ENCODE measurements at regions not wholly inside any gene's neighbourhood (a gene's known extent, or its start where the extent isn't known, plus 50 kb on each side); places are given as distances from the start of the nearest gene placed in this dataset.
"Not testable (repeated sequence)": the region's sequence is repeated elsewhere in the genome, so short reads cannot be mapped to it uniquely, and the experiment has no call there.

DNA sequence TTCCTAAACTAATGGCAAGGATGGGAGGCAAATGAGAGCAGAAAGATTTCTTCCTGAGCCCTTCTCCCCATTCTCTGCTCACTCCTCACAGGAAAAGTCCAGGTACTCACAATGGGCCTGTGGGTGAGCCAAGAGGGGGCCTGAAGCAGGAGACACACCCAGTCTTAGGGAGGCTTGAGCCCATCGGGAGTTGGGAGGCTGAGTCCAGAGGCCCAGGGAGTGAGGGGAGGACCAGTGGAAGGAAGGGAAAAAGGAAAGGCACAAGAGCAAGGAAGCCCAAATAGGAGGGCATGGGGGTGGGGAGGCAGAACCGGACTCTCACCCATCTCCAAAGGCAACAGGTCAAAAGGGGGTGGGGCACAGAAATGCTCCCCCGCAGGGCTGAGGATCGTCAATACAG is 68.1 kb upstream of the CNEP1R1 start:
- TF ChIP-seq, protein P1, sequence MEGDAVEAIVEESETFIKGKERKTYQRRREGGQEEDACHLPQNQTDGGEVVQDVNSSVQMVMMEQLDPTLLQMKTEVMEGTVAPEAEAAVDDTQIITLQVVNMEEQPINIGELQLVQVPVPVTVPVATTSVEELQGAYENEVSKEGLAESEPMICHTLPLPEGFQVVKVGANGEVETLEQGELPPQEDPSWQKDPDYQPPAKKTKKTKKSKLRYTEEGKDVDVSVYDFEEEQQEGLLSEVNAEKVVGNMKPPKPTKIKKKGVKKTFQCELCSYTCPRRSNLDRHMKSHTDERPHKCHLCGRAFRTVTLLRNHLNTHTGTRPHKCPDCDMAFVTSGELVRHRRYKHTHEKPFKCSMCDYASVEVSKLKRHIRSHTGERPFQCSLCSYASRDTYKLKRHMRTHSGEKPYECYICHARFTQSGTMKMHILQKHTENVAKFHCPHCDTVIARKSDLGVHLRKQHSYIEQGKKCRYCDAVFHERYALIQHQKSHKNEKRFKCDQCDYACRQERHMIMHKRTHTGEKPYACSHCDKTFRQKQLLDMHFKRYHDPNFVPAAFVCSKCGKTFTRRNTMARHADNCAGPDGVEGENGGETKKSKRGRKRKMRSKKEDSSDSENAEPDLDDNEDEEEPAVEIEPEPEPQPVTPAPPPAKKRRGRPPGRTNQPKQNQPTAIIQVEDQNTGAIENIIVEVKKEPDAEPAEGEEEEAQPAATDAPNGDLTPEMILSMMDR (IDR thresholded peaks at IDR 0.05) = no peak
- ChIA-PET POLR2A (no interaction called here), CTCF (no interaction called here)
- H3K27me3 Mint-ChIP-seq = peaks cover 6% of the 10 kb centered on the region
- H3K27ac Mint-ChIP-seq = no peak overlapping the region
- peaks cover 5% of the 10 kb centered on the region for H3K4me1 Mint-ChIP-seq
- no peaks in the 10 kb centered on the region for H3K36me3 Mint-ChIP-seq (ENCODE audit: low read depth)
- H3K4me3 Mint-ChIP-seq = no peak overlapping the region
- no peak for ATAC-seq (ENCODE audit: low read depth)
- intact Hi-C loops (cut with micrococcal nuclease) = no loop called here
- no peaks in the 10 kb centered on the region for H3K9me3 Mint-ChIP-seq
- no peak for DNase-seq

DNA sequence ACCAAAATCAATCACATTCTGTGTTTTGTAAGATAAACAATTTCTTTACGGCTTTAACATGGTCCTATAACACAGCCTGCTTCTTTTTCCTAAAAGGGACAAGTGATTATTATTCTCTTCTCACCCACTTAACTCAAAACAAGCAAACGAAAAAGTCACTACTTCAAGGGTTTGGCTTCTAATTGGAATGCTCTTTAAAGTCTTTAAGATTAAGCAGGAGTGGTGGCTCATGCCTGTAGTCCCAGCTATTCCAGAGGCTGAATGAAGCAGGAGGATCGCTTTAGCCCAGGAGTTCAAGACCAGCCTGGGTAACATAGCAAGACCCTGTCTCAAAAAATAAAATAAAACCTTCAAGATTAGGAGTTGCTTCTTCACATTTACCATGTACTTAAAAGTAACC is 66.6 kb upstream of the CNEP1R1 start:
- no peak for ATAC-seq (ENCODE audit: low read depth)

DNA sequence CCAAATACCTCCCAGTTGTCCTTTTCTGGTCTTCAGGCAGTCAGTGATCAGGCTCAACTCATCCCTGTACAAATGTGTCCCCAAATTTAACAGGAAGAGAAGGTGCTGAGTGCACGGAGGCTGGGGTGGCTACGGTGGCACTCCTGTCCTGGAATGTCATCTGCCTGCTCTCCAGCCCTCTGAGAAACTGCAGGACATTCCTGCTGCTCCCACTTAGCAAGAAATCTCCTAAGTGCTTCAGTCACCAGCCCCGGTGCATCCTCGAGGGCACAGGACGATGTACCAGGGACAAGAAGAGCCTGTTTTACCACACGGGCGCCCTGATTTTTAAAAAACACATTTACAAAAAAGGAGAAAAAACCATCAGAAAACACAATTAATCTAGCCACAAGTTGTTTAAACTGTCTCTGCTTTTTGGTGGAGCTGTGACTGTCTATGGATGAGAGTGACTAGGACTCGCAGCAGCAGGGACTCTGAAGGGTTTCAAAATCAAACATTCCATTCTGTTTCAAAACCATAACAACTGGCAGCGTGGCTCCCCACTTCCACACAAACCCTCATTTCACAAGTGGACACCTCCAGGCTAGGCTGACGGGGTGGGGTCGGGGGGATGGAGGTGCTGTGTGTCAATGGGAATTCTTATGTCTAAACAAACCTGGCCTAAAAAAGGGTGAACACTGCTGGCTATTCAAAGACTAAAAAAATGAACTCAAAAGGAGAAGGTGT is 65.3 kb upstream of the CNEP1R1 start:
- Mint-ChIP-seq H3K4me3 (no peak overlapping the region), H3K9me3 (no peaks in the 10 kb centered on the region), H3K36me3 (ENCODE audit: low read depth) (no peaks in the 10 kb centered on the region), H3K27me3 (peaks cover 10% of the 10 kb centered on the region), H3K4me1 (peaks cover 5% of the 10 kb centered on the region), H3K27ac (no peak overlapping the region)
- ChIA-PET CTCF (no interaction called here), POLR2A (no interaction called here)
- ATAC-seq (ENCODE audit: low read depth) = no peak
- intact Hi-C loops (cut with micrococcal nuclease) = no loop called here
- TF ChIP-seq, protein P1 (IDR thresholded peaks at IDR 0.05) = no peak
- DNase-seq = no peak

More for the DNA sequence above, 66.6 kb upstream of the CNEP1R1 start:
- peaks cover 8% of the 10 kb centered on the region for H3K27me3 Mint-ChIP-seq
- CTCF ChIA-PET = no interaction called here
- no peak overlapping the region for H3K27ac Mint-ChIP-seq
- intact Hi-C loops (cut with micrococcal nuclease) = no loop called here
- H3K4me3 Mint-ChIP-seq = no peak overlapping the region
- no peaks in the 10 kb centered on the region for H3K9me3 Mint-ChIP-seq
- DNase-seq = no peak
- peaks cover 5% of the 10 kb centered on the region for H3K4me1 Mint-ChIP-seq
- no peaks in the 10 kb centered on the region for H3K36me3 Mint-ChIP-seq (ENCODE audit: low read depth)
- POLR2A ChIA-PET = no interaction called here
- TF ChIP-seq, protein P1 (IDR thresholded peaks at IDR 0.05) = no peak

DNA sequence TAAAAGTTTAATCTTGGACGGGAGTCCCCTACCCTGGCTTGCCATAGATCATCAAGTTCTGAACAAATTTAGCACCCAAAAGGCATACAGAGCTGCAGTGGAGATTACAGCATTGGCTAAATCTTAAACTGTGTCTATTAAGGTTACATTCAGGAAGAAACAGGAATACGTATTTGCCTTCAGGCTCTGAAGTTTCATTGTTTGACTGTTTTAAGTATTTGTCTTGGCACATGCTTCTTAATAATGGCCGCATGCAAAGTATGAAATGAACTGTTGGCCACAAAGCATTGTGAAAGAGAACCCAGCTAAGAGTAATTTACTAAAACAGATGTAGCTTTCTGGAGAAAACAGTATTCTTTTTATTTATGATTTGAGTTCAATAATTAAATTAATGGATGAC is 63.9 kb upstream of the CNEP1R1 start:
- ChIA-PET CTCF (no interaction called here), POLR2A (no interaction called here)
- H3K4me1 Mint-ChIP-seq = peaks cover under 1% of the 10 kb centered on the region
- H3K4me3 Mint-ChIP-seq = no peak overlapping the region
- H3K9me3 Mint-ChIP-seq = no peaks in the 10 kb centered on the region
- no peak for ATAC-seq (ENCODE audit: low read depth)
- H3K36me3 Mint-ChIP-seq (ENCODE audit: low read depth) = no peaks in the 10 kb centered on the region
- DNase-seq = no peak
- peaks cover 15% of the 10 kb centered on the region for H3K27me3 Mint-ChIP-seq
- no peak overlapping the region for H3K27ac Mint-ChIP-seq
- intact Hi-C loops (cut with micrococcal nuclease) = no loop called here
- TF ChIP-seq, protein P1 (IDR thresholded peaks at IDR 0.05) = no peak

DNA sequence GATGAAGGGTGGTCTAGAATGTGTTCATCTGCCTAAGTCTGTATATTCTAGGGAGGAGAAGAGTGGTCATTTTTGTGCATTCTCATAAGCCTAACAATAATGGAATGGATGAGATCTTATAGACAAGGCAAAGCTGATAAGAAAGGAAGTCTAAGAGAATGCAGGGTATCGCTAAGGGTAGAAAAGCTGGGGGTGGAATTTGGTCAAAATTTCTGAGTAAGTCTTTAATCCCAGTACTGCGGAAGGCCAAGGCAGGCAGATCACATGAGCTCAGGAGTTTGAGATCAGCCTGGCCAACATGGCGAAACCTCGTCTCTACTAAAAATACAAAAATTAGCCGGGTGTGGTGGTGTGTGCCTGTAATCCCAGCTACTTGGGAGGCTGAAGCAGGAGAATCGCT is 62.5 kb upstream of the CNEP1R1 start:
- H3K4me1 Mint-ChIP-seq; H3K27ac Mint-ChIP-seq; DNase-seq; H3K9me3 Mint-ChIP-seq; POLR2A ChIA-PET; intact Hi-C loops (cut with micrococcal nuclease); H3K36me3 Mint-ChIP-seq (ENCODE audit: low read depth); ATAC-seq (ENCODE audit: low read depth); H3K4me3 Mint-ChIP-seq; CTCF ChIA-PET: not testable (repeated sequence)
- H3K27me3 Mint-ChIP-seq = peaks cover 12% of the 10 kb centered on the region

DNA sequence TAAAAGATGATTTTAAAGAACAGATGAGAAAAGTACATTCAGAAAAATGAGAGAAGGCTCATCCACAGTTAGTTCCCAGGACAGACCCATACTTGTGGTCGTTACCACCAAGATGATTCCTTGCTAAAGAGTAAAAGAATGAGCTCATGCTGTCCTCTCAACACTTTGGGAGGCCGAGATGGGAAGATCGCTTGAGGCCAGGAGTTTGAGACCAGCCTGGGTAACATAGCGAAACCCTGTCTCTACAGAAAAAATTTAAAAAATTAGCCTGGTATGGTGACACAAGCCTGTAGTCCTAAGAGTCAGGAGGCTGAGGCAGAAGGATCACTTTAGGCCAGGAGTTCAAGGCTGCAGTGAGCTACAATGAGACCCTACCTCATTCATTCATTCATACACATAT is 60.7 kb upstream of the CNEP1R1 start:
- H3K27ac Mint-ChIP-seq = no peak overlapping the region
- intact Hi-C loops (cut with micrococcal nuclease) = no loop called here
- H3K4me1 Mint-ChIP-seq = no peaks in the 10 kb centered on the region
- ATAC-seq (ENCODE audit: low read depth) (no peak), DNase-seq (no peak)
- H3K36me3 Mint-ChIP-seq (ENCODE audit: low read depth) = no peaks in the 10 kb centered on the region
- H3K9me3 Mint-ChIP-seq = no peaks in the 10 kb centered on the region
- ChIA-PET CTCF (no interaction called here), POLR2A (no interaction called here)
- TF ChIP-seq, protein P1 (IDR thresholded peaks at IDR 0.05) = no peak
- H3K4me3 Mint-ChIP-seq = no peak overlapping the region
- H3K27me3 Mint-ChIP-seq = peaks cover 20% of the 10 kb centered on the region

All from activated B cell treated with CpG ODN at 0.5 μM for 24 hours (primary cell).